ACC112 (cell line): ENCODE measurements at regions not wholly inside any gene's neighbourhood (a gene's known extent, or its start where the extent isn't known, plus 50 kb on each side); places are given as distances from the start of the nearest gene placed in this dataset.

Experiments
- H2AFZ ChIP-seq: fragments of 200-600 bp; sonication (generic); one replicate; pipeline ENCODE4 v1.6.0; 2017; ENCODE audit warnings: antibody characterized with exemption, low read length; ENCODE audit not compliant: unreplicated experiment
- H3K27ac ChIP-seq: fragments of 200-600 bp; sonication (generic); 2 replicates; pipeline ENCODE4 v1.5.1; 2014; ENCODE audit warnings: low read depth, mild to moderate bottlenecking, antibody characterized with exemption, low read length, moderate library complexity
- H3K27me3 ChIP-seq: fragments of 200-600 bp; sonication (generic); 2 replicates; pipeline ENCODE4 v1.6.1; 2014; ENCODE audit warnings: mild to moderate bottlenecking, antibody characterized with exemption, low read length, moderate library complexity, mixed read lengths; ENCODE audit not compliant: insufficient read depth
- H3K36me3 ChIP-seq: fragments of 200-600 bp; sonication (generic); 2 replicates; pipeline ENCODE4 v1.6.1; 2016; ENCODE audit warnings: mild to moderate bottlenecking, antibody characterized with exemption, low read length, moderate library complexity, mixed read lengths; ENCODE audit not compliant: insufficient read depth
- H3K4me1 ChIP-seq: fragments of 200-600 bp; sonication (generic); one replicate; pipeline ENCODE4 v1.6.1; 2016; ENCODE audit warnings: low read length, mixed read lengths; ENCODE audit not compliant: insufficient read depth, unreplicated experiment, control insufficient read depth
- H3K4me3 ChIP-seq: fragments of 200-600 bp; sonication (generic); 2 replicates; pipeline ENCODE4 v1.5.1; 2014; ENCODE audit warnings: mild to moderate bottlenecking, low read depth, low read length
- H3K79me2 ChIP-seq: fragments of 200-600 bp; sonication (generic); one replicate; pipeline ENCODE4 v1.6.0; 2016; ENCODE audit warnings: low read length; ENCODE audit not compliant: control insufficient read depth, unreplicated experiment, insufficient read depth

DNA sequence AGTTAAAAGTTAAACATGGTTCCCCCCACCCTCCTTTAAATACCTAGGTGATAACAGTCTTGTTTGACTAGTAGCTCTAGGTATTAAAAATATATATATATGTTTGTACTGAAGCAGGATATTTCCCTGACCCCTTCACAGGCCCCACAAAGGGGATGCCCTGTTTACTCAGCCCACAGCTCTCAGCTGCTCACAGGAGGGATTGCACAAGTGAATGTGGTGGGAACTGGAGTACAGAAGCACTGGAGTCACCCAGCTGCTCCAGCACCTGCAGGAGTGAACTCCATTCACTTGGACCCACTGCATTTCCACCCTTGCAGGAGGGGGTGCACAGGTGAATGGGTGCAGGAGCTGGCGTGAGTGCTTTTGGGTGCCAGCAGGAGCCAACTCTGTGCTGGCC lies 99.3 kb upstream of the TLR3 start:
- no peak overlapping the region for H2AFZ ChIP-seq
- H3K4me1 ChIP-seq, result peaks cover 19% of the 10 kb centered on the region
- H3K4me3 ChIP-seq, result no peak overlapping the region
- H3K27me3 ChIP-seq, result no peaks in the 10 kb centered on the region
- no peaks in the 10 kb centered on the region for H3K79me2 ChIP-seq
- H3K36me3 ChIP-seq, result no peaks in the 10 kb centered on the region
- H3K27ac ChIP-seq, result no peak overlapping the region

GRCh38 chr4:185987961-185988627 lies 80.9 kb upstream of the TLR3 start:
- Histone ChIP-seq H3K27me3 (no peaks in the 10 kb centered on the region), H3K4me3 (peak overlapping the region; percentile 45), H3K36me3 (no peaks in the 10 kb centered on the region), H3K27ac (peak overlapping the region; percentile 93), H2AFZ (peak overlapping the region; percentile 83), H3K79me2 (no peaks in the 10 kb centered on the region), H3K4me1 (peaks cover 20% of the 10 kb centered on the region)

- H3K4me1 ChIP-seq, result peaks cover 20% of the 10 kb centered on the region
- no peak overlapping the region for H3K4me3 ChIP-seq
- H3K79me2 ChIP-seq, result no peaks in the 10 kb centered on the region
- no peaks in the 10 kb centered on the region for H3K36me3 ChIP-seq
- no peak overlapping the region for H3K27ac ChIP-seq
- H2AFZ ChIP-seq, result no peak overlapping the region
- H3K27me3 ChIP-seq, result no peaks in the 10 kb centered on the region
Observed at GRCh38 chr4:185991770-185992169, 77.2 kb upstream of the TLR3 start.

GRCh38 chr4:185992585-185992984 lies 76.4 kb upstream of the TLR3 start:
- no peaks in the 10 kb centered on the region for H3K36me3 ChIP-seq
- H3K4me1 ChIP-seq, result peaks cover 17% of the 10 kb centered on the region
- no peak overlapping the region for H3K4me3 ChIP-seq
- H2AFZ ChIP-seq, result no peak overlapping the region
- H3K27me3 ChIP-seq, result no peaks in the 10 kb centered on the region
- H3K27ac ChIP-seq, result no peak overlapping the region
- no peaks in the 10 kb centered on the region for H3K79me2 ChIP-seq

DNA sequence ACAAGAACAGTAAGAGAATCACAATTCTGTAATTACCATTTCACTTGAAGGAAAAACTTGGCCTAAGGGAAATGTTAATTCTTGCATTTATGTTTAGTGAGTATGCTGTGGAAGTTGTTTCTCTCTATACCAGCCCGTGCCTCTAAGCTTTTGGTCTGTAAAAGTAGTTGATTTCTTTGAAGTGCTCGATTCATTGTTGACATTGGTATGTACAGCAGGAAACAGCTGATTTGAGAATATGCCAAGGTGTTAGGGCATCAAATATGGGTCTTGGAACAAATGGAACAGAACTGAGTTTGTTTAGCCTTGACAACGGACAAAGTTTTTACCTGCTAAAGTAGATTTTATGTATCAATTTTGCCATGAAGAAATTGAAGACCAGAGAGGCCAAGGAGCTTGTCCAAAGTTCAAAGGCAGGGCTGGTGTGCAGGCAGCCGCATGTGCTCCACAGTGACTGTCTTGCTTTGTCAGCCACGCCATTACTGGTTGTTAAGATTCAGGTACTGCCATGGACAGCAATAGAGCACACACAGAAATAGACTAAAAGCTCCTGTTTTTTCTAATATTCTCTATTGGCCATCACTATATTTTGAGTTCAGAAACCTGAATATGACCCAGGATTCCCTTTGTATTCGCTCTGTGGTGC lies 75.5 kb upstream of the TLR3 start:
- Histone ChIP-seq H3K27me3 (no peaks in the 10 kb centered on the region), H3K4me3 (no peak overlapping the region), H3K27ac (no peak overlapping the region), H3K36me3 (no peaks in the 10 kb centered on the region), H2AFZ (no peak overlapping the region), H3K79me2 (no peaks in the 10 kb centered on the region), H3K4me1 (peaks cover 8% of the 10 kb centered on the region)

GRCh38 chr4:185994750-185995149 lies 74.2 kb upstream of the TLR3 start:
- no peaks in the 10 kb centered on the region for H3K36me3 ChIP-seq
- H3K79me2 ChIP-seq, result no peaks in the 10 kb centered on the region
- no peak overlapping the region for H3K4me3 ChIP-seq
- H2AFZ ChIP-seq, result no peak overlapping the region
- no peak overlapping the region for H3K27ac ChIP-seq
- peaks cover 5% of the 10 kb centered on the region for H3K4me1 ChIP-seq
- no peaks in the 10 kb centered on the region for H3K27me3 ChIP-seq

DNA sequence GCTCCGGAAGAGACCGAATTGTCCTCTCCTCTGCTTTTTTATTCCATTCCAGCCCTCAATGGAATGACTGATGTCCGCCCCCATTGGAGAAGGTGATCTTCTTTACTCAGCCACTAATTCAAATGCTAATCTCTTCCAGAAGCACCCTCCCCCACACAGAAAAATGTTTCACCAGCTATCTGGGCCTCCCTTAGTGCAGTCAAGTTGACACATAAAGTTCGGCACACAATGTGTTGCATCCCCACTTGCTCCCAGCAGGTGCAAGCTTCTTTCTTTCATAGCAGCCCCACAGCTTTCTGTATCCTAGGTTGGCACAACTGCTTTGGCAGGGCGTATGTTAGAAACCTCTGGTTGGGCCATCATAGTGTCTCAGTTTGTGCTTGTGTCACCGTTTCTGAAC lies 73.3 kb upstream of the TLR3 start:
- H2AFZ ChIP-seq, result no peak overlapping the region
- H3K4me3 ChIP-seq, result no peak overlapping the region
- H3K27me3 ChIP-seq, result no peaks in the 10 kb centered on the region
- H3K27ac ChIP-seq, result no peak overlapping the region
- no peaks in the 10 kb centered on the region for H3K4me1 ChIP-seq
- no peaks in the 10 kb centered on the region for H3K79me2 ChIP-seq
- H3K36me3 ChIP-seq, result no peaks in the 10 kb centered on the region

DNA sequence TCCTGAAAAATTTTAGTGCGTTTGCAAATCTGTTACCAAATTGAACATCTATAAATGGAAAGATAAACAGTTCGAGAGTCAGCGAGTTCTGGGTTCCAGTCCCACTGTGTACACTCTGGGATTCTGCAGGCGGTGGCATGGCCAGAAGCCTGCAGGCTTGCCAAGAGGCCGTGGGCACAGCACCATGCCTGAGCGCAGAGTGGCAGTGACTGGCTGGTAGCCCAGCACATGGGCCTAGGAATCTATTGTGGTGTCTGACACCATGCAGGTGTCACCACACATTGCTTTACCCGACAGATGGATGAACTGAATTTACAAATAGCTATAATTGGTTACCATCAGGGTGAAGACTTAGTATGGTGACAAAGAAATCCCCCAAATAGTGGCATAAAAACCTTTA lies 71.7 kb upstream of the TLR3 start:
- Histone ChIP-seq H3K36me3 (no peaks in the 10 kb centered on the region), H3K27me3 (no peaks in the 10 kb centered on the region), H3K4me3 (no peak overlapping the region), H3K4me1 (no peaks in the 10 kb centered on the region), H3K79me2 (no peaks in the 10 kb centered on the region), H2AFZ (no peak overlapping the region), H3K27ac (no peak overlapping the region)

GRCh38 chr4:185998791-185999190 lies 70.2 kb upstream of the TLR3 start:
- Histone ChIP-seq H2AFZ (no peak overlapping the region), H3K4me3 (no peak overlapping the region), H3K4me1 (no peaks in the 10 kb centered on the region), H3K27me3 (no peaks in the 10 kb centered on the region), H3K27ac (no peak overlapping the region), H3K79me2 (no peaks in the 10 kb centered on the region), H3K36me3 (no peaks in the 10 kb centered on the region)

DNA sequence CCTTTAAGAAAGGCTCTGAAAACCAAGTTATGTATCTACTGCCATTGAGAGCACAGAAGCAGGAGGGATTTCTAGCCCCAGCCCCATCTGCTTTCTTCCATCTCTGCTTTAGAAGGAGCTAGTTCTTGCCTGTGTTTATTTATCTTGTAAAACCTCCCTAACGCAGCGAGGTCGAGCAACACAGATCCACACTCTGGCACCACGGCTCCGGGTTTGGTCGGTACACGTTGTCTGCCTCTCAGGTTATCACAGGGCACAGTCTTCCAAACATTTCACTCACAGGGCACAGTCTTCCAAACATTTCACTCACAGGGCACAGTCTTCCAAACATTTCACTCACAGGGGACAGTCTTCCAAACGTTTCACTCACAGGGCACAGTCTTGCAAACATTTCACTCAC lies 69.7 kb upstream of the TLR3 start:
- H3K36me3 ChIP-seq, result no peaks in the 10 kb centered on the region
- H3K79me2 ChIP-seq, result no peaks in the 10 kb centered on the region
- no peak overlapping the region for H2AFZ ChIP-seq
- H3K27me3 ChIP-seq, result no peaks in the 10 kb centered on the region
- no peak overlapping the region for H3K4me3 ChIP-seq
- no peak overlapping the region for H3K27ac ChIP-seq
- no peaks in the 10 kb centered on the region for H3K4me1 ChIP-seq

DNA sequence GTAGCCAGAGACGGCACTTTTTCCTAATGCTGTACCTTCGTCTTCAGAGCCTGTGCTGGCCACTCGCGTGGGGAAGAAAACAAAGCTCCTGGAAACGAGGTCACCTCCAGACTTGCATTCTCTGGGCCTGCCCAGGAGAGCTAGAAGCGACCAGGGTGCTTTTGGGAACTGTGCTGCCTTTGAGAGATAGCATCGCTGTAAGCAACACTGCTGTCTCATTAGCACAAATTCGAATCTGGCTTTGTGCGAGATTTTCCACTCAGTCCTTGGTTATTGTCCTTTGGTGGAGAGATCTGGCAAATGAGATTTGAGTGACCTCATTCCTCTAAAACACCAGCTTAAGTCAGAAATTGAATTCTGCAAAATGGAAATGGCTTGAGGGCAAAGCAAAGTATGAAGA lies 66.1 kb upstream of the TLR3 start:
- no peaks in the 10 kb centered on the region for H3K27me3 ChIP-seq
- H3K4me1 ChIP-seq, result no peaks in the 10 kb centered on the region
- no peaks in the 10 kb centered on the region for H3K36me3 ChIP-seq
- H3K79me2 ChIP-seq, result no peaks in the 10 kb centered on the region
- H3K4me3 ChIP-seq, result no peak overlapping the region
- no peak overlapping the region for H3K27ac ChIP-seq
- H2AFZ ChIP-seq, result no peak overlapping the region
